ENCODE measurements at regions not wholly inside any gene's neighbourhood (a gene's known extent, or its start where the extent isn't known, plus 50 kb on each side); places are given as distances from the start of the nearest gene placed in this dataset.
"Not testable (repeated sequence)": the region's sequence is repeated elsewhere in the genome, so short reads cannot be mapped to it uniquely, and the experiment has no call there.

DNA sequence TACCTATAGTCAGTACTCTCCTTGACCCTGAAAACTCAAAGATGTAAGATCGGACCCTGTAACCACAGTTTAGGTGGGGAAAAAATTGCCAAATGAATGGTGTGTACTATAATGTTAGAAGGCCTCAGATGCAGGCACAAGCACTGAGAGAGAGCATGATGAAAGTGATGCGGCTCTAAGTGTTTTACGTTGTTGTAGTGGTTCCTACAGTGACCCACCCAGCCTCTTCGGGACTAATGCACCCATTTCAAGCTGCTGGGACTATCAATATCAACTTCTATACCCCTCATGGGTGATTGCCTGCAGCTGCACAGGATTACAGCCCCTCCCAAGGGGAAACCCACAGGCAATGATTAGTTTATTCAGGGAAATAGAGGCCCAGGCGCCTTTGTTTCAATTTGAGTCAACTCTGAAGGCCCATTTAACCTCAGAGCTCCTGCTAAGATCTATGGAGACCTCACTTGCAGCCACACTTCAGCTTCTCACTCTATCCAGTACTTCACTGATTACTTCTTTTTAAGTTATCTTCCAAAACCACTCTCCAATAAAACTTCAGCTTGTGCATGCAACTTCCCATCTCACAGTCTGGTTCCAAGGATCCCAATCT, 340.7 kb downstream of the NR2F1-AS1 start:
- Mint-ChIP-seq H3K36me3 (no peaks in the 10 kb centered on the region), H3K9me3 (no peaks in the 10 kb centered on the region), H3K27me3 (no peaks in the 10 kb centered on the region), H3K27ac (no peak overlapping the region), H3K4me1 (no peaks in the 10 kb centered on the region), H3K4me3 (no peak overlapping the region)
- CTCF ChIA-PET = no interaction called here
- DNase-seq = no peak

DNA sequence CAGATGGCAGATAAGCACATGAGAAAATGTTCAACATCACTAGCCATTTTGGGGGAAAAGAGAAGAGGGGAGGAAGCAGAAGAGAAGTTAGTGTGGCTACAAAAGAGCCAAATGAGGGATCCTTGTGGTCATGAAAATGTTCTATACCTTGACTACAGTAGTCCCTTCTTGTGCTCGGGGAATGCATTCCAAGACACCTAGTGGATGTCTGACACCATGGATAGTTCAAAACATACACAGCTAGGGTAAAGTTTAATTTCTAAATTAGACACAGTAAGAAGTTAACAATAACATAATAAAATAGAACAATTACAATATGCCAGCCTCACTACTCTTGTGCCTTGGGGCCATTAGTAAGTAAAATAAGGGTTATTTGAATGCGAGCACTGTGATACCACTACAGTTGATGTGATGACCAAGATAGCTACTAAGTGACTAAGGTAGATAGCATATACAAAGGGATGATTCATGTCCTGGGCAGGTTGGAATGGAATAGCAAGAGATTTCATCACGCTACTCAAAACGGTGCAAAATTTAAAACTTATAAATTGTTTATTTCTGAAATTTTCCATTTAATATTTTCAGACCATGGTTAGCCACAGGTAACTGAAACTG, 344.1 kb downstream of the NR2F1-AS1 start:
- H3K9me3 Mint-ChIP-seq = no peaks in the 10 kb centered on the region
- H3K36me3 Mint-ChIP-seq = no peaks in the 10 kb centered on the region
- H3K27me3 Mint-ChIP-seq = no peaks in the 10 kb centered on the region
- no peak overlapping the region for H3K27ac Mint-ChIP-seq
- H3K4me1 Mint-ChIP-seq = no peaks in the 10 kb centered on the region
- CTCF ChIA-PET = no interaction called here
- H3K4me3 Mint-ChIP-seq = no peak overlapping the region
- no peak for DNase-seq

DNA sequence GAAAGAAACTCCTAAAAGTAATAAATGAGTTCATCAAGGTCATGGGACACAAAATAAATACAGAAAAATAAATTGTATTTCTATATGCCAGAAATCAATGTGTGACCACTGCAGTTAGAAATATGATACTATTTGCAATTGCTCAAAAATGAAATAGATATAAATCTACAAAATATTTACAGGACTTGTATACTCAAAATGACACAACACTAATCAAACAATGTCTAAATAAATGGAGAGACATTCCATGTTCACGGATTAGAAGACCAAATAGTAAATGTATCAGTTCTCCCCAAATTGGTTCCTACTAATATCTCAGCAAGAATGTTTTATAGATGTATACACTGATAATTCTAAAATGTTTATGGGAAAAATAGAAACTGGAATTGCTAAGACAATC, 345.3 kb downstream of the NR2F1-AS1 start:
- Mint-ChIP-seq H3K36me3 (no peaks in the 10 kb centered on the region), H3K27ac (no peak overlapping the region), H3K27me3 (no peaks in the 10 kb centered on the region), H3K4me3 (no peak overlapping the region), H3K9me3 (no peaks in the 10 kb centered on the region), H3K4me1 (no peaks in the 10 kb centered on the region)
- no peak for DNase-seq
- CTCF ChIA-PET = no interaction called here

DNA sequence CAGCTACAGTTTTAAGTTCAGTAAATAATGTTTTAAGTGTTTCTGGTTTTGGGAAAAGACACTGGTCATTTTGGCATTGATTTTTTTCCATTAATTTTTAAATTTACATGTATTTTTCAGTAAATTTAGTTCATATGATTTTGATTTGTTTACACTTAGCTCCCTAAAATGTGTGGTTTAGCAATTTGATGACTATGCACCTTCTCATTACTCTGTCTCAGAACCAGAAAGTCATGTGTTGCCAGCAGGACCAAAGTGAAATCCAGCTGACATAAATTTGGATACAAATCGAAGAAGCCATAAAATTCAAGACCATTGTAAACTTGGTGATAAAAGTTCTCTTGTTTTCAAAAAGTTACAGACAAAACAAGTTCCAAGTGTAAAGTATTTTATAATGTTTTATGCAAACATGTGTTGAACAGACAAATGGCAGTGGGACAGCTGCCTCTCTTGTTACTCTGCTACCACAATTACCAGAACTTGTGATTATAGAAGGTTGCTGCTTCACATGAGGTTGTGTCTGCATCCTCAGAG, 354.8 kb downstream of the NR2F1-AS1 start:
- DNase-seq = no peak
- no peak overlapping the region for H3K27ac Mint-ChIP-seq
- CTCF ChIA-PET = no interaction called here
- H3K27me3 Mint-ChIP-seq = no peaks in the 10 kb centered on the region
- H3K4me3 Mint-ChIP-seq = no peak overlapping the region
- H3K36me3 Mint-ChIP-seq = no peaks in the 10 kb centered on the region
- H3K4me1 Mint-ChIP-seq = no peaks in the 10 kb centered on the region
- no peaks in the 10 kb centered on the region for H3K9me3 Mint-ChIP-seq

DNA sequence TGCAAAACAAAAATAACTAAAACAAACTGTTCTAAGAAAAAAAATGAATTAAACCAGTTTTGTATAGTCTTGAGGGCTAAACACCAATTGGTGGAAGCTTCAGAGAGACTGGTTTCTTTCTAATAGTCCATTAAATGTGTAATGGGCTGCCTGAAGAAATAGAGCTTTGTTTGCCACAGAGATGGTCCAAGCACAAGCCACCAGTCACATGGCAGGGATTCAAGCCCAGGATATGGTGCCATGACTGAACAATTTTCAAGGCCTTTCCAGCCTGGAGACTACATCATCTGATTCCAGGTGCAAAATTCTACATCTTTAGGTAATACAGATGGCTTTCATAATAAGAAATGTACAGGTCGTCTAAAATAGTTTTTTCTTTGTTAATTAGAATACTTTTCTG, 355.3 kb downstream of the NR2F1-AS1 start:
- Mint-ChIP-seq H3K27me3 (no peaks in the 10 kb centered on the region), H3K4me3 (no peak overlapping the region), H3K27ac (no peak overlapping the region), H3K4me1 (no peaks in the 10 kb centered on the region), H3K36me3 (no peaks in the 10 kb centered on the region), H3K9me3 (no peaks in the 10 kb centered on the region)
- CTCF ChIA-PET = no interaction called here
- DNase-seq = no peak

DNA sequence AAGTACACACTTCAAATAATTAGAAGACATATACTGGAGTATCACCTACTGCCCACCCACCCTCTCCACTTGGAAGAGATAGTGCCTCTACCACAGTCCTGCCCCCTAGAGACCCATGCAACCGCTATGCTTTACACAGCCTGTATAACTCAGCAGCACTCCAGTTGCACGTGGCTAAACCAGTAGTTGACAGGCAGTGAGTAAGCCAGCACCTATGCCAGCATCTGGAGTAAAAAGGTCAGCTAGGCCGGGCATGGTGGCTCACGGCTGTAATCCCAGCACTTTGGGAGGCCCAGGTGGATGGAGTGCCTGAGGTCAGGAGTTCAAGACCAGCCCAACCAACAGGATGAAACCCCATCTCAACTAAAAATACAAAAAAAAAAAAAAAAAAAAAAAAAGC, 356.4 kb downstream of the NR2F1-AS1 start:
- no peaks in the 10 kb centered on the region for H3K4me1 Mint-ChIP-seq
- DNase-seq = no peak
- H3K4me3 Mint-ChIP-seq = no peak overlapping the region
- H3K9me3 Mint-ChIP-seq = no peaks in the 10 kb centered on the region
- no peak overlapping the region for H3K27ac Mint-ChIP-seq
- no peaks in the 10 kb centered on the region for H3K27me3 Mint-ChIP-seq
- H3K36me3 Mint-ChIP-seq = no peaks in the 10 kb centered on the region
- CTCF ChIA-PET = no interaction called here

DNA sequence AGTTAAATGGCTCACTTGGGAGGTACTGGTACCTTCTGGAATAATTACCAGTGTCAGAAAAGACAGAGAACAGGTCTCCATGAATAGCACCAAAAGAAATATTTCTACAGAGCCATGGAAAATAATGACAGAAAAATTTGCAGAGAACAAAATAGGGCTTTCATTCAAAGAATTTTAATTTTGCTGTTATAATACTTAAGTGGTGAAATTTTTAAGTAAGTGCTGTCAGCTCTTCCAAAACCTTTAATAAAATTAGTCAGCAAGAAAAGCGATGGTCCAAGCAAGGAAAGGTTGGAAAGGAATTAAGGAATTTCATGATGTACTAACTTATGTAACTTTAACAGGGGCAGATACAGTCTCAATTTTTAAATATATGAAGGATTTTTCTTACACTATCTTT, 359.2 kb downstream of the NR2F1-AS1 start:
- no peaks in the 10 kb centered on the region for H3K9me3 Mint-ChIP-seq
- H3K27ac Mint-ChIP-seq = no peak overlapping the region
- H3K4me1 Mint-ChIP-seq = no peaks in the 10 kb centered on the region
- H3K27me3 Mint-ChIP-seq = no peaks in the 10 kb centered on the region
- no peaks in the 10 kb centered on the region for H3K36me3 Mint-ChIP-seq
- CTCF ChIA-PET = no interaction called here
- H3K4me3 Mint-ChIP-seq = no peak overlapping the region
- DNase-seq = no peak

DNA sequence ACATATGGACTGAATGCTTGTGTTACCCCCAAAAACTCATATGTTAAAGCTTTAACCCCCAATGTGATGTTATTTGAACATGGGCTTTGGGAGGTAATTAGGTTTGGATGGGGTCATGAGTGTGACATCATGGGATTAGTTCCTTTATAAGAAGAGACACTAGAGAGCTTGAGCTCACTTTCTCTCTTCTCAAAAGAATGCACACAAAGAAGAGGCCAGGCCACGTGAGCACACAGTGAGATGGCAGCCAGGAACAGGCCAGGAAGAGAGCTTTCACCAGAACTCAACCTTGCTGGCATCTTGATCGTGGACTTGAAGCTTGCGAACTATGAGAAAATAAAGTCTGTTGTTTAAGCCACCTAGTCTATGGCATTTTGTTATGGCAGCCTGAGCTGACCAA, 360.6 kb downstream of the NR2F1-AS1 start:
- Mint-ChIP-seq H3K27me3 (no peaks in the 10 kb centered on the region), H3K27ac (no peak overlapping the region), H3K4me3 (no peak overlapping the region), H3K4me1 (no peaks in the 10 kb centered on the region), H3K36me3 (no peaks in the 10 kb centered on the region), H3K9me3 (no peaks in the 10 kb centered on the region)
- CTCF ChIA-PET = no interaction called here
- DNase-seq = no peak

DNA sequence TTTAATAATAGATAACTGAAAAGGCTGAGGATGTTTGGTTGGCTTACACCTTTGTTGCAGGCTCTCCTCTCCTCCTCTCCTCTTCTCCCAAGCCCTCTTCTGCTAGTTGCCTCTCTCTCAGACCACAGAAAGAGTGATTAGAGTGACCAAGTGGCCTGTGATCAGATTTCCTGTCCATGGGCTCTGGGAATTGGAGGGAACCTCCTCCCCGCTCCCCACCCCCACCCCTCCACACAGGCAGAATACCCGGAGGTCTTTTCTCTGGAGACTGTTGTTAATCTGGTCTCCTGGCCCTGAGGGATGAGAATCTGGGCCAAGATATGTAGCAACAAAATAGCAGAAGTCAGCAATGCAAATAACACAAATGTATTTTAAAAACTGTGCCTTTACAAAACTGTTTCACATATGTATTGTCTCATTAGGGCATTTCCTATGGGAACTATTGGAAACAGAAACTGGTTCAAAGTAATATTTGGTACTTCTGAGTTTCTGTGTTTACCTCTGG, 361.3 kb downstream of the NR2F1-AS1 start:
- DNase-seq = no peak
- Mint-ChIP-seq H3K9me3 (no peaks in the 10 kb centered on the region), H3K4me3 (no peak overlapping the region), H3K27me3 (no peaks in the 10 kb centered on the region), H3K36me3 (no peaks in the 10 kb centered on the region), H3K27ac (no peak overlapping the region), H3K4me1 (no peaks in the 10 kb centered on the region)
- CTCF ChIA-PET = no interaction called here

DNA sequence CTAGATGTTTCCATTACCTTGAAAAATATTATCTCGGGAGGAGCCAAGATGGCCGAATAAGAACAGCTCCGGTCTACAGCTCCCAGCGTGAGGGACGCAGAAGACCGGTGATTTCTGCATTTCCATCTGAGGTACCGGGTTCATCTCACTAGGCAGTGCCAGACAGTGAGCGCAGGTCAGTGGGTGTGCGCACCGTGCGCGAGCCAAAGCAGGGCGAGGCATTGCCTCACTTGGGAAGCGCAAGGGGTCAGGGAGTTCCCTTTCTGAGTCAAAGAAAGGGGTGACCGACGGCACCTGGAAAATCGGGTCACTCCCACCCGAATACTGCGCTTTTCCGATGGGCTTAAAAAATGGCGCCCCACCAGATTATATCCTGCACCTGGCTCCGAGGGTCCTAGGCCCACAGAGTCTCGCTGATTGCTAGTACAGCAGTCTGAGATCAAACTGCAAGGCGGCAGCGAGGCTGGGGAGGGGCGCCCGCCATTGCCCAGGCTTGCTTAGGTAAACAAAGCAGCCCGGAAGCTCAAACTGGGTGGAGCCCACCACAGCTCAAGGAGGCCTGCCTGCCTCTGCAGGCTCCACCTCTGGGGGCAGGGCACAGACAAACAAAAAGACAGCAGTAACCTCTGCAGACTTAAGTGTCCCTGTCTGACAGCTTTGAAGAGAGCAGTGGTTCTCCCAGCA, 367.8 kb downstream of the NR2F1-AS1 start:
- H3K9me3 Mint-ChIP-seq, H3K27me3 Mint-ChIP-seq, H3K36me3 Mint-ChIP-seq, CTCF ChIA-PET, H3K4me1 Mint-ChIP-seq, H3K27ac Mint-ChIP-seq, H3K4me3 Mint-ChIP-seq, DNase-seq: not testable (repeated sequence)

DNA sequence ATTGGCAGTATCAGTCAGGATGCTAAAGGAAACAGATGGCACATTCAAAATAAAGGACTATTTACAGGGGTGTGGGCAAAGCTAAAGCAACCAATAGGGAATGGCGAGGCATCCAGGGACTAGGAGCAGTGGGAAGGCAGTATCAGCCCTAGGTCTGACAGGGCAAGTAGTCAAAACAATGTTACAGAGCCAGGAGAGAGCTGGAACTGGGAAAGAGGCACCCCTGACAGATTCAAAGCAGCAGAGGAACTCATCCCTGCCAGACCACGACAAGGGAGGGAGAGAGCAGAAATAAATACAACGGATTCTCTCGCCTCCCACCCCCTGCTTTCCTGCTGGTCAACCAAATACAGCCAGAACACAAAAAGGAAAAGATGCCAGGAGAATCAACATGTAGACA, 371.5 kb downstream of the NR2F1-AS1 start:
- no peak overlapping the region for H3K27ac Mint-ChIP-seq
- H3K27me3 Mint-ChIP-seq = no peaks in the 10 kb centered on the region
- H3K36me3 Mint-ChIP-seq = no peaks in the 10 kb centered on the region
- H3K9me3 Mint-ChIP-seq = peaks cover 5% of the 10 kb centered on the region
- H3K4me3 Mint-ChIP-seq = no peak overlapping the region
- H3K4me1 Mint-ChIP-seq = no peaks in the 10 kb centered on the region
- CTCF ChIA-PET = no interaction called here
- no peak for DNase-seq

DNA sequence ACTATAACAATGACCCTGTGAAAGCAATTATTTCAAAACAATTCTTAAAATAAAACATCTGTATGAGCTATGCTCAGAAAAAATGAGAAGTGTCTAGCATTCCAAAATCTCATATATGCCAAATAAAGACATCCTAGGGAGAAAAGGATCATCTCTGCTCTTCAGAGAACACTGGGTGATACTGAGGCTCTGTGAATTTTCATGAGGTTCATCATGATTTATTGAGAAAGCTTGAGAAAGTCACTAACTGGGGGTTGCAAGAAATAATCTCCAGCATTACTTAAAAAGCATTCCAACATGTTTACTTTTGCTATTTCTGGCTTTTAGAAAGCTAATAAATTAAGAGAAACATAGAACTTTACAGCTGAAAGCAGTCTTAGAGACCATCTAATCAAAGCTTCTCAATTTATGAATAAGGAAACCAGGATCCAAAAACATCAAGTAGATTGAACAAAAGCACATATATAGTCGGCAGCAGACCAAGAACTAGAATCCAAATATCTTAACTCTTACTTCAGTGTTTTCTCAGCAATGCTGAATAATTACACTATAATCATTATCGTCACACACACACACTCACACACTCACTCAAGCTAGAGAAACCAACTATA, 372.8 kb downstream of the NR2F1-AS1 start:
- Mint-ChIP-seq H3K27me3 (no peaks in the 10 kb centered on the region), H3K9me3 (peaks cover 7% of the 10 kb centered on the region)
- no peak for DNase-seq

DNA sequence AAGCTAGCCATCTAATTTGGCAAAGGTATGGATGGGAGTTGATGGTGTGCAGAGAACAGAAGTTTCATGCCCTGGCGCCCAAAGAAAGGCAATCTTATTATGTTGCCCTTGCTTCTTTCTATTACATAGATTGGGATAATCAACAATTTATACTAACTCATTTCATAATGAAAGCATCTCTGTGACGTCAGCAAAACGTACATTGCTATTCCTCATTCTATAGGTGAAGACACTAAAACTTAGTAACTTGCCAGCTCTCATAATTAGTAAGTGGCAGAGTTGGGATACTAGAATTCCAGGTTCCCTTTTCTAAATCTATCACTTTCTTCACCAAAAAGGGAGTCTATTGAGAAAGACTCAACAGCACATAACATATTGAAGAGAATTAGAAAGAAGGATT, 374.8 kb downstream of the NR2F1-AS1 start:
- no peak for DNase-seq
- Mint-ChIP-seq H3K4me1 (no peaks in the 10 kb centered on the region), H3K36me3 (no peaks in the 10 kb centered on the region), H3K4me3 (no peak overlapping the region), H3K27me3 (no peaks in the 10 kb centered on the region), H3K9me3 (peaks cover 7% of the 10 kb centered on the region), H3K27ac (no peak overlapping the region)
- CTCF ChIA-PET = interaction anchor here (1.2 kb wide), 1 partner anchor 60 kb away, joined by 3 read pairs; no protein-coding TSS in a partner anchor

More for the DNA sequence above, 372.8 kb downstream of the NR2F1-AS1 start:
- CTCF ChIA-PET = no interaction called here
- Mint-ChIP-seq H3K27ac (no peak overlapping the region), H3K4me1 (no peaks in the 10 kb centered on the region), H3K36me3 (no peaks in the 10 kb centered on the region), H3K4me3 (no peak overlapping the region)

DNA sequence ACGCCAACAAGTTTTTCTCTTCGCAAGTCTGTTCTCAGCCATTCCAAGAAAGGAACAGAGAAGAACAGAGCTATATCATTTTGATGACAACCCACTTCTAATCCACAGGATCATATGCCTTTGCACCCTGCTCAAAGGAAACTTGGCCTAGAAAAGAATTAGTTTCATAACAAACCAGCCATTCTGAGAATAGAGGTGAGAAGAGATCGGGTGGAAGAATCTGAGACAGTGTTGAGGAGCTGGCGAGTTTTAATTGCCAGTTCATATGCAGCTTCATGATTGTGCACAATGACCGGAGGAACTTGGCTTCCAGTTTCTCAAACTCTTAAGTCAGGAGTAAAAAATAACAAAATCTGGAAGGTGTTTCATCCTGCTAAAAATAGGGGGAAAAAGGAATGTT, 380.0 kb downstream of the NR2F1-AS1 start:
- H3K27me3 Mint-ChIP-seq = no peaks in the 10 kb centered on the region
- H3K4me3 Mint-ChIP-seq = no peak overlapping the region
- no peak overlapping the region for H3K27ac Mint-ChIP-seq
- H3K9me3 Mint-ChIP-seq = peaks cover 2% of the 10 kb centered on the region
- no peaks in the 10 kb centered on the region for H3K4me1 Mint-ChIP-seq
- no peaks in the 10 kb centered on the region for H3K36me3 Mint-ChIP-seq
- DNase-seq = no peak
- CTCF ChIA-PET = no interaction called here

DNA sequence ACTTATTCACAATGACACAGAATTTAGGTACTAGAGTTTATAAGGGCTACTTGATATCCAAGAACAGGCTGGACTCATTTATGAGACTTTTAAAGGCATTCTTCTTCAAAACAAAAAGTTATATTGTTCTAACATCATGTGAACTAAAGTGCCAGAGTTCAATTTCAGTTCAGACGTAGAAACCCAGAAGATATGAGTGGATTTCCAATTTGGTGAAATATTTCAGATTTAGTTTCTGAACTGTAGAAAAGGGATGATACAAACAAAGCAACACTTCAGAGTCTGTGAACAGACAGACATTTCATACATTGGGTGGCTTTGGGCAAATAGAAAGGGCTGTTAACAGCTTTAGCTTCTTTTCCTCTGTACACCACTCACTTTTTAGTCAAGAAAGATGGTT, 384.0 kb downstream of the NR2F1-AS1 start:
- Mint-ChIP-seq H3K4me1 (no peaks in the 10 kb centered on the region), H3K36me3 (no peaks in the 10 kb centered on the region), H3K27me3 (no peaks in the 10 kb centered on the region), H3K9me3 (no peaks in the 10 kb centered on the region), H3K4me3 (no peak overlapping the region), H3K27ac (no peak overlapping the region)
- DNase-seq = no peak
- CTCF ChIA-PET = no interaction called here
